Fibroblast of mammary gland (primary cell): ENCODE measurements at regions not wholly inside any gene's neighbourhood (a gene's known extent, or its start where the extent isn't known, plus 50 kb on each side); places are given as distances from the start of the nearest gene placed in this dataset.

Source experiments
- DNase-seq: peaks from one replicate; pipeline ENCODE4 v3.0.0-alpha.2; 2010; ENCODE audit warnings: low read depth
- H3K4me3 ChIP-seq: 2 replicates; pipeline ENCODE4 v1.5.1; 2011; ENCODE audit warnings: low read depth, mild to moderate bottlenecking, low read length, moderate library complexity; ENCODE audit not compliant: control insufficient read depth
- CTCF ChIP-seq: conservative IDR thresholded peaks from 2 replicates; pipeline ENCODE4 v1.5.1; 2011; ENCODE audit warnings: low read depth, low read length, inconsistent platforms; ENCODE audit not compliant: control insufficient read depth, insufficient read depth

DNA sequence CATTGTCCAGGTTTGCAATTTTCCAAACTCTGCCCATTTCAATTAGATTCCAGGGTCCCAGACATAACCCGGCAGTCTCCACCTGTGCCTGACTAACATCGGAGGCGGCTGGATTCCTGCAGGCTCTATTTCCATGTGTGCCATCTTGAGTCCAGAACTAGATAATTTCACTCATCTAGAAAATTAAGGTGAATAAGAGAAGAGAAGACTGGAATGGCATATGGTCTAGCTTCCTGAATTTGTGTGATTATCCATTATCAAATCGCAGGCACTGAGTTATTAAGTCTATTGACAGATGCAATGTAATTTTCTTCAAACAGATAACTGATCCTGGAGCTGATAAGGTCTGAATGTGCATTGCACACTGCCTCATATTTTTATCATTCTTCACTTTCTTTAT lies 305.2 kb downstream of the ETAA1 start:
- H3K4me3 ChIP-seq: no peak overlapping the region
- TF ChIP-seq CTCF: no peak

DNA sequence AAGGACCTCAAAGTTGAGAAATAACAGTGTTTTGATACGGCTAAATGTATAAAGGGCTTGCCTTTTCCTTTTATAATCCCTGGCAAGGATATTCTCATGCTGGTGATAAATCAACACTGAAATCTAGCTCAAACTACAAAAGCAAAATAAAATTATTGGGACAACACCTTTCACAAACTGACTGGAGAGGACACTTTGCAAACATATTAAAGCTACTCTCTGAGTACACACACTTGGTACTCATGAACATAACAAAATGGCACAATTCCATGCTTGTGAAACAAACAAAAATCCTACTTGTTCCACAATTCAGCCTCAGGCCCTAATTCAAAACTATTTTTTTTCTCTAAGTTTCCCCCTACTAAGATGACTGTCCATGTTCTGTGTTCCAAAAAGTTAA lies 305.8 kb downstream of the ETAA1 start:
- no peak for TF ChIP-seq CTCF
- no peak overlapping the region for H3K4me3 ChIP-seq
- DNase-seq: no peak

More for the DNA sequence above, 305.2 kb downstream of the ETAA1 start:
- no peak for DNase-seq

DNA sequence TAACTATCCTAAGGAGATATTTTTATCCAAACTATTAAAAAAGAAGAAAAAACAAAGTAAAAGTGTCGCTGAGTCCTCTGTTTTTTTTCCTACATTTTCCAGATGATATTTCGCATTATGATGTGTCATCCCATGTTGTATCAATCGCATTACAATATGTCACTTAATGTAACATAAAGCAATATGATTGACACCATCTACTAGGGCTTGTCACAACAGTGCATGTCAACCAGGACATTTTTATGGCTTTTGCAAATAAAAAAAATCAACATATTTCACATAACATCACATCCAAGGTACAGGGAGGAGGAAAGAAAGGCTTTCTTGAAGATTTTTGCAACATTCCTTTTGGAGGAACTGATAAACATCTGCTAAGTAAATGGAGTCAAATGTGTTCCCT lies 308.9 kb downstream of the ETAA1 start:
- H3K4me3 ChIP-seq: no peak overlapping the region
- no peak for DNase-seq
- TF ChIP-seq CTCF: no peak

DNA sequence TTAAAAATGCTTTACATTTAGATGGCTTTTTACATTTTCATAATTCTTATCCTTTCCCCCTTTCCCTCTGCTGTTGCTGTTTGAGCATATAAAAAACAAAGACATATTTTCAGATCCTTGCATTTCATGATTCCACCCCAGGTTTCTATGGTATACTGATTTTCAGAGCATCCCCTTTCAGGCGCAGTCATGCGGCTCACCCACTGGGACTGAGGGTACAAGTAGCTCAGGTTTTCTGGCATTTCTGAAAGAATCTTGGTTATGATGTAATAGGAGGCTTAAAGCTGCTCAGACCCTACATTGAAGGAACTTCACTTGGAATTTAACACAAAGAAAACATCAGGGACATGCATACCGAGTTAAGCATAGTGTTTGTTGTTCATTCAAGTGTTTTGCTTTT lies 310.8 kb downstream of the ETAA1 start:
- TF ChIP-seq CTCF: no peak
- no peak for DNase-seq
- no peak overlapping the region for H3K4me3 ChIP-seq

DNA sequence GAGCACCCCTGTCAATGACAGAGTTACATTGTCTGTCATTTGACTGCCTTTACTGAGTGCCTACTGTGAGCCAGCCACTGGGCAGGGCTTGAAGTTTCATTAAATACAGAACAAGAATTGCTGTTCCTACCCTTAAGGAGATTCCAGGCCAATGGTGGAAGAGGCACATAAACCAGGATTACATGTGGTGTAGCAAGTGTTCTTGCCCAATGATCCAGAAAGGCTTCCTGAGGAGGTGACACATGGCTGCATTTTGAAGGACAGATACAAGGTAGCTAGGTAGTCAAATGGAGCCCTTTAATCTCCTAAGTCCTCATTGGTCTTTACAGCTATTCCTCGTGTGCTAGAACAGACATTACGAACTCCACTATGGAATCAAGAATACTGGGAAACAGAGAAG lies 312.7 kb downstream of the ETAA1 start:
- H3K4me3 ChIP-seq: no peak overlapping the region
- no peak for TF ChIP-seq CTCF
- DNase-seq: no peak

- DNase-seq: no peak
- H3K4me3 ChIP-seq: no peak overlapping the region
- TF ChIP-seq CTCF: no peak
Observed at GRCh38 chr2:67712484-67712883, 315.4 kb downstream of the ETAA1 start.

GRCh38 chr2:67713376-67713775 lies 316.2 kb downstream of the ETAA1 start:
- no peak for TF ChIP-seq CTCF
- H3K4me3 ChIP-seq: no peak overlapping the region
- DNase-seq: no peak
